ENCODE measurements at regions not wholly inside any gene's neighbourhood (a gene's known extent, or its start where the extent isn't known, plus 50 kb on each side); places are given as distances from the start of the nearest gene placed in this dataset.

GRCh38 chr3:519026-519425 lies 322.5 kb downstream of the CHL1 start:
- TF ChIP-seq CTCF (IDR thresholded peaks at IDR 0.05), result no peak
- no peak for TF ChIP-seq POLR2A (IDR thresholded peaks at IDR 0.05)
